Loucy (cell line): ENCODE measurements at regions not wholly inside any gene's neighbourhood (a gene's known extent, or its start where the extent isn't known, plus 50 kb on each side); places are given as distances from the start of the nearest gene placed in this dataset.

Source experiments
- H2AFZ ChIP-seq: fragments of 200-600 bp; sonication (generic); 2 replicates; pipeline ENCODE4 v1.6.0; 2016; ENCODE audit warnings: antibody characterized with exemption, mild to moderate bottlenecking, low read length, moderate library complexity
- H3F3A ChIP-seq: fragments of 200-600 bp; 2 replicates; pipeline ENCODE4 v1.6.0; 2016; ENCODE audit warnings: antibody characterized with exemption, low read depth, mild to moderate bottlenecking
- H3K27me3 ChIP-seq: fragments of 200-600 bp; sonication (generic); 2 replicates; pipeline ENCODE4 v1.6.1; 2014; ENCODE audit warnings: low read length, mild to moderate bottlenecking; ENCODE audit not compliant: insufficient read depth, poor library complexity, severe bottlenecking
- H3K36me3 ChIP-seq: fragments of 200-600 bp; sonication (generic); 2 replicates; pipeline ENCODE4 v1.6.1; 2016; ENCODE audit warnings: low read length; ENCODE audit not compliant: insufficient read depth
- H3K4me1 ChIP-seq: fragments of 200-600 bp; sonication (generic); 2 replicates; pipeline ENCODE4 v1.5.1; 2014; ENCODE audit warnings: low read length, mild to moderate bottlenecking; ENCODE audit not compliant: insufficient read depth, poor library complexity, severe bottlenecking
- H3K4me2 ChIP-seq: fragments of 200-600 bp; sonication (generic); 2 replicates; pipeline ENCODE4 v1.6.0; 2014; ENCODE audit warnings: antibody characterized with exemption, low read length, low read depth, mild to moderate bottlenecking; ENCODE audit not compliant: poor library complexity, severe bottlenecking
- H3K4me3 ChIP-seq: fragments of 200-600 bp; sonication (generic); 2 replicates; pipeline ENCODE4 v1.5.1; 2014; ENCODE audit warnings: low read length, mild to moderate bottlenecking, mixed read lengths; ENCODE audit not compliant: poor library complexity, severe bottlenecking
- H3K79me2 ChIP-seq: fragments of 200-600 bp; sonication (generic); 2 replicates; pipeline ENCODE4 v1.6.1; 2014; ENCODE audit warnings: low read length; ENCODE audit not compliant: insufficient read depth
- H3K9ac ChIP-seq: fragments of 200-600 bp; sonication (generic); 2 replicates; pipeline ENCODE4 v1.6.0; 2014; ENCODE audit warnings: mild to moderate bottlenecking, low read depth, low read length, moderate library complexity; ENCODE audit not compliant: poor library complexity, severe bottlenecking
- H3K9me2 ChIP-seq: fragments of 200-600 bp; sonication (generic); replicated peaks from 2 replicates; pipeline ENCODE4 v1.6.1; 2016; ENCODE audit warnings: low read depth, low read length, mixed read lengths
- H3K9me3 ChIP-seq: fragments of 200-600 bp; sonication (generic); 2 replicates; pipeline ENCODE4 v1.6.1; 2014; ENCODE audit warnings: mild to moderate bottlenecking, antibody characterized with exemption, low read length, low read depth; ENCODE audit not compliant: insufficient read depth
- H4K20me1 ChIP-seq: fragments of 200-600 bp; sonication (generic); 2 replicates; pipeline ENCODE4 v1.6.0; 2014; ENCODE audit warnings: antibody characterized with exemption, low read length, mild to moderate bottlenecking; ENCODE audit not compliant: insufficient read depth, poor library complexity, severe bottlenecking
- EZH2phosphoT487 ChIP-seq: fragments of 200-600 bp; IDR thresholded peaks from 2 replicates; pipeline ENCODE4 v1.6.1; 2018; ENCODE audit warnings: antibody characterized with exemption, mild to moderate bottlenecking, moderate library complexity, borderline replicate concordance
- TF ChIP-seq, protein P1 (sequence below): fragments of 200-600 bp; sonication (generic); conservative IDR thresholded peaks from 2 replicates; pipeline ENCODE4 v1.5.1; 2014; ENCODE audit warnings: mild to moderate bottlenecking, antibody characterized with exemption, low read length

DNA sequence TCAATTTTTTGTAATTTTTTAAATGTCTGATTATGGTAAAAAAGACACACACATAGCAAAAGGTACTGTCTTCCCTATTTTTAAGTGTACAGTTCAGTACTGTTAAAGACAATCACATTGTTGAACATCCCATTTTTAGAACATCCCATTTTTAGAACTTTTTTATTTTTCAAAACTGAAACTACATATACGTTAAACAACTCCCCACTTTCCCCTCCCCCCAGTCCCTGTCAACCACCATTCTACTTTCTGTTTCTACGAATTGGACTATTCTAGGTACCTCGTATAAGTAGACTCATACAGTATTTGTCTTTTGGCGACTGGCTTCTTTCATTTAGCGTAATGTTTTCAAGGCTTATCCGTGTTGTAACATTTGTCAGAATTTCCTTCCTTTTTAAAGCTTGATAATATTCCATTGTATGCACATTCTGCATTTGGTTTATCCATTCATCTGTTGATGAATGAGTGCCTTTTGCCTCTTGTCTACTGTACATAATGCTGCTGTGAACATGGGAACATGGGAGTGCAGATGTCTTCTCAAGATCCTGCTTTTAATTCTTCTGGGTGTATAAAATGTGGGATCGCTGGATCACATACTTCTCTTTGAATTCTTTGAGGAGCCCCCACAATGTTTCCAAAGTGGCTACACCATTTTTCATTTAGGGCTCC, 154.0 kb downstream of the PIK3R1 start:
- Histone ChIP-seq H3K36me3 (no peaks in the 10 kb centered on the region), H3K27me3 (no peaks in the 10 kb centered on the region), H3K9ac (no peak overlapping the region), H3K4me2 (no peak overlapping the region), H3K4me3 (no peak overlapping the region), H4K20me1 (no peaks in the 10 kb centered on the region), H3K9me2 (no peaks in the 10 kb centered on the region), H3K9me3 (no peaks in the 10 kb centered on the region), H3F3A (no peaks in the 10 kb centered on the region), H3K4me1 (peaks cover 35% of the 10 kb centered on the region), H2AFZ (no peak overlapping the region), H3K79me2 (no peaks in the 10 kb centered on the region)
- TF ChIP-seq EZH2phosphoT487, result no peak
- TF ChIP-seq, protein P1, sequence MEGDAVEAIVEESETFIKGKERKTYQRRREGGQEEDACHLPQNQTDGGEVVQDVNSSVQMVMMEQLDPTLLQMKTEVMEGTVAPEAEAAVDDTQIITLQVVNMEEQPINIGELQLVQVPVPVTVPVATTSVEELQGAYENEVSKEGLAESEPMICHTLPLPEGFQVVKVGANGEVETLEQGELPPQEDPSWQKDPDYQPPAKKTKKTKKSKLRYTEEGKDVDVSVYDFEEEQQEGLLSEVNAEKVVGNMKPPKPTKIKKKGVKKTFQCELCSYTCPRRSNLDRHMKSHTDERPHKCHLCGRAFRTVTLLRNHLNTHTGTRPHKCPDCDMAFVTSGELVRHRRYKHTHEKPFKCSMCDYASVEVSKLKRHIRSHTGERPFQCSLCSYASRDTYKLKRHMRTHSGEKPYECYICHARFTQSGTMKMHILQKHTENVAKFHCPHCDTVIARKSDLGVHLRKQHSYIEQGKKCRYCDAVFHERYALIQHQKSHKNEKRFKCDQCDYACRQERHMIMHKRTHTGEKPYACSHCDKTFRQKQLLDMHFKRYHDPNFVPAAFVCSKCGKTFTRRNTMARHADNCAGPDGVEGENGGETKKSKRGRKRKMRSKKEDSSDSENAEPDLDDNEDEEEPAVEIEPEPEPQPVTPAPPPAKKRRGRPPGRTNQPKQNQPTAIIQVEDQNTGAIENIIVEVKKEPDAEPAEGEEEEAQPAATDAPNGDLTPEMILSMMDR, result no peak

DNA sequence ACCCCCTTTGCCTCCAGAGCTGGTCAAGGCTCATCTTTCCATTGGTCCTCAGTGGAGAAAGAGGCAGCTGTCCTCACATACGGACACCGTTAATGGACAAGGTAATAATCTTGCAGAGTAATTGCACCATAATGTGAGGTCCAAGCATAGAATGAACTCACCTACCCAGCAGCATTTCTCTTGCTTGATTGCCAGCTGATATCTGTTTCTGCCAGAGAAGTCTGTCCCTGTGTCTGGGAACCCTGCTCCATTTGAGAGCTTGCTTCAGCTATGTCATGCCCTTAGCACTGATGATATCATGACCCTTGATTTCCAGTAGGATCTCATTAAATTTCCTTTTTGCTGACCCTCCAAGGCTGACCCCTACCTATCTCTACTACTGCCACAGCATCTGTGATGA, 154.6 kb downstream of the PIK3R1 start:
- Histone ChIP-seq H3F3A (no peaks in the 10 kb centered on the region), H2AFZ (no peak overlapping the region), H3K9me2 (no peaks in the 10 kb centered on the region), H3K79me2 (no peaks in the 10 kb centered on the region), H3K4me3 (no peak overlapping the region), H3K36me3 (no peaks in the 10 kb centered on the region), H3K9ac (no peak overlapping the region), H4K20me1 (no peaks in the 10 kb centered on the region), H3K4me1 (peaks cover 34% of the 10 kb centered on the region), H3K27me3 (no peaks in the 10 kb centered on the region), H3K4me2 (no peak overlapping the region), H3K9me3 (no peaks in the 10 kb centered on the region)
- TF ChIP-seq EZH2phosphoT487, result no peak
- TF ChIP-seq, protein P1, result no peak

DNA sequence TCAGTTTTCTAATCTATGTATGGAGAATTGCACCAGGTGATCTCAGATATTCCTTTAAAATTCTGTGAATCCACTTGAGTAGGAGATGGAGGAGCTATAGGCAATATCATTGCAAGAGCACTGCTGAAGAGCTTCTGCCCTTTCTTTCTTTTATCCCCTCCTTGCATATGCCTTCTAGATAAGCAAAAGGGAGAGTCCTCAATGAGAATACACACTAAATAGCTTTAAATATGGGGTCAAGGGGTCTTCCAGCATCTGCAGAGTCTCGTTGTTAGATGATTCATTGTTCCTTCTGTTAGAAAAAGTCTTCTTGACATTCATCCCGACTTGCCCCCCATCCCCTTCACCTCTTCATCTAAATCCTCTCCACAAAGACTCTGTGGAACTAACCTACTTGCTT, 156.1 kb downstream of the PIK3R1 start:
- peaks cover 28% of the 10 kb centered on the region for H3K4me1 ChIP-seq
- H2AFZ ChIP-seq, result no peak overlapping the region
- no peaks in the 10 kb centered on the region for H3K27me3 ChIP-seq
- H3K9ac ChIP-seq, result no peak overlapping the region
- H3K79me2 ChIP-seq, result no peaks in the 10 kb centered on the region
- H3K36me3 ChIP-seq, result no peaks in the 10 kb centered on the region
- no peaks in the 10 kb centered on the region for H3F3A ChIP-seq
- H4K20me1 ChIP-seq, result no peaks in the 10 kb centered on the region
- no peak overlapping the region for H3K4me2 ChIP-seq
- no peak overlapping the region for H3K4me3 ChIP-seq
- no peak for TF ChIP-seq EZH2phosphoT487
- TF ChIP-seq, protein P1, result no peak
- no peaks in the 10 kb centered on the region for H3K9me2 ChIP-seq
- no peaks in the 10 kb centered on the region for H3K9me3 ChIP-seq
